Astrocyte of the cerebellum (primary cell): ENCODE measurements at regions not wholly inside any gene's neighbourhood (a gene's known extent, or its start where the extent isn't known, plus 50 kb on each side); places are given as distances from the start of the nearest gene placed in this dataset.

ENCODE experiments used
- DNase-seq: peaks from one replicate; pipeline ENCODE4 v3.0.0-alpha.2; 2011; ENCODE audit warnings: low read depth
- H3K4me3 ChIP-seq: 2 replicates; pipeline ENCODE4 v1.5.1; 2011; ENCODE audit warnings: mild to moderate bottlenecking, low read depth, low read length, moderate library complexity
- CTCF ChIP-seq: IDR thresholded peaks from 2 replicates; pipeline ENCODE4 v1.5.1; 2012; ENCODE audit warnings: low read length, low read depth, moderate library complexity, mild to moderate bottlenecking; ENCODE audit errors: missing control alignments
- in situ Hi-C: cut with HindIII; loops from 2 replicates; pipeline ENCODE4 v1.10.0; 2017; ENCODE audit warnings: low sequenced_read_pairs

- in situ Hi-C loops = no loop called here
- no peak for TF ChIP-seq CTCF
- H3K4me3 ChIP-seq = no peak overlapping the region
- no peak for DNase-seq
Measured at GRCh38 chr1:8213676-8214075, 104.2 kb upstream of the SLC45A1 start.

- no peak for DNase-seq
- no peak for TF ChIP-seq CTCF
- no peak overlapping the region for H3K4me3 ChIP-seq
- in situ Hi-C loops = no loop called here
Measured at GRCh38 chr1:8213136-8213535, 104.8 kb upstream of the SLC45A1 start.

GRCh38 chr1:8212580-8213031 is 105.3 kb upstream of the SLC45A1 start:
- TF ChIP-seq CTCF = no peak
- H3K4me3 ChIP-seq = no peak overlapping the region
- no peak for DNase-seq
- in situ Hi-C loops = no loop called here

- no peak for TF ChIP-seq CTCF
- no peak overlapping the region for H3K4me3 ChIP-seq
- in situ Hi-C loops = no loop called here
- peak; percentile 96 for DNase-seq
Measured at GRCh38 chr1:8211883-8212579, 105.9 kb upstream of the SLC45A1 start.

GRCh38 chr1:8211251-8211882 is 106.5 kb upstream of the SLC45A1 start:
- DNase-seq = no peak
- in situ Hi-C loops = no loop called here
- TF ChIP-seq CTCF = no peak
- no peak overlapping the region for H3K4me3 ChIP-seq

GRCh38 chr1:8207202-8207601 is 110.7 kb upstream of the SLC45A1 start:
- no peak overlapping the region for H3K4me3 ChIP-seq
- in situ Hi-C loops = loop anchor here (5.0 kb wide), 2 partner anchors 95 to 170 kb away; no protein-coding TSS in a partner anchor
- no peak for TF ChIP-seq CTCF
- no peak for DNase-seq
